Cardiac muscle cell (in vitro differentiated cells and primary cell): ENCODE measurements at regions not wholly inside any gene's neighbourhood (a gene's known extent, or its start where the extent isn't known, plus 50 kb on each side); places are given as distances from the start of the nearest gene placed in this dataset.

Source experiments
- DNase-seq, 2 donors: peaks; one replicate each; pipeline versions ENCODE4 v3.0.0 to v3.0.0-alpha.2; 2010 to 2017; ENCODE audit warnings: low read depth in 1 of 2, low spot score in 1 of 2
- H3K27ac ChIP-seq: fragments of 200-600 bp; sonication (generic); 2 replicates; pipeline ENCODE4 v1.5.1; 2016
- H3K27me3 ChIP-seq: fragments of 200-600 bp; sonication (generic); 2 replicates; pipeline ENCODE4 v1.6.0; 2016; ENCODE audit warnings: control low read depth
- H3K36me3 ChIP-seq: fragments of 200-600 bp; sonication (generic); 2 replicates; pipeline ENCODE4 v1.5.1; 2016; ENCODE audit warnings: control low read depth
- H3K4me1 ChIP-seq: fragments of 200-600 bp; sonication (generic); 2 replicates; pipeline ENCODE4 v1.8.1; 2017; ENCODE audit warnings: low read depth, mild to moderate bottlenecking, mixed run types
- H3K4me3 ChIP-seq: fragments of 200-600 bp; sonication (generic); 2 replicates; pipeline ENCODE4 v1.5.1; 2016; ENCODE audit warnings: mild to moderate bottlenecking
- H3K9me3 ChIP-seq: fragments of 200-600 bp; sonication (generic); 2 replicates; pipeline ENCODE4 v1.5.1; 2017; ENCODE audit warnings: low read depth, mild to moderate bottlenecking, control low read depth
- TF ChIP-seq, protein P1 (sequence below): IDR thresholded peaks from 2 replicates; pipeline ENCODE4 v1.5.1; 2012; ENCODE audit warnings: low read depth, mild to moderate bottlenecking, low read length

DNA sequence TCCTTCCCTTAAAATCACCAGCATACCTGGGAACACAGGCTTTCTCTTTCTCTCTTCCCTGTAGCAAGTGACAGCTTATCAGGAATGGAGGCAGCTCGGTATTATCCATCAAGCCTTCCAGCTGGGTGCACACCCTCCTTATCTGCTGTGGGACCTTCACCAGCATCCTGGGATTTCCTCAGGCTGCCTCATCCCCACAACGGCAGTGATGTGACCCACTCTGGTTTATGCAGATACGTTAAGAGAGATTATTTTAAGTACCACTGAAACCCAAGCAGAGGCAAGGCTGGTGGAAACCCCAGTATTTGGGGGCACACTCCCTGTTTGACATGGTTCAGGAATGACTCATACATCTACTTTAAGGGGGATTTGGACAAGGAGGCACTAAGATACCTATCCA lies 192.1 kb downstream of the TM9SF2 start:
- Histone ChIP-seq H3K4me1 (peaks cover 13% of the 10 kb centered on the region), H3K27ac (no peak overlapping the region)

DNA sequence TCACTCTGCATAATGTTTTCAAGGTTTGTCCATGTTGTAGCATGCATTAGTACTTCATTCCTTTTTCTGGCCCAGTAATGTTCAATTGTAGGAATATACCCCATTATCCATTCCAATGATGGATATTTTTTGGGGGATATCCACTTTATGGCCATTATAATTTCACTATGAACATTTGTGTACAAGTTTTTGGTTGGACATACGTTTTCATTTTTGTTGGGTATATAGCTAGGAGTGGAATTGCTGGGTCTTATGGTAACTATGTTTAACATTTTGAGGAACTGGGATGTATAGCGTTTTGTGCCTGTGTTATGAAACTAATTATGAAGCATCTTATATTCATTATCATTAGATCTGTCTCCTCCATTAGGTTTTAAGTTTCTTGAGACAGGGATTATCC lies 191.6 kb downstream of the TM9SF2 start:
- H3K27ac ChIP-seq: no peak overlapping the region
- no peaks in the 10 kb centered on the region for H3K9me3 ChIP-seq
- no peak for DNase-seq
- no peak overlapping the region for H3K4me3 ChIP-seq
- no peaks in the 10 kb centered on the region for H3K27me3 ChIP-seq
- H3K4me1 ChIP-seq: peaks cover 18% of the 10 kb centered on the region
- TF ChIP-seq, protein P1, sequence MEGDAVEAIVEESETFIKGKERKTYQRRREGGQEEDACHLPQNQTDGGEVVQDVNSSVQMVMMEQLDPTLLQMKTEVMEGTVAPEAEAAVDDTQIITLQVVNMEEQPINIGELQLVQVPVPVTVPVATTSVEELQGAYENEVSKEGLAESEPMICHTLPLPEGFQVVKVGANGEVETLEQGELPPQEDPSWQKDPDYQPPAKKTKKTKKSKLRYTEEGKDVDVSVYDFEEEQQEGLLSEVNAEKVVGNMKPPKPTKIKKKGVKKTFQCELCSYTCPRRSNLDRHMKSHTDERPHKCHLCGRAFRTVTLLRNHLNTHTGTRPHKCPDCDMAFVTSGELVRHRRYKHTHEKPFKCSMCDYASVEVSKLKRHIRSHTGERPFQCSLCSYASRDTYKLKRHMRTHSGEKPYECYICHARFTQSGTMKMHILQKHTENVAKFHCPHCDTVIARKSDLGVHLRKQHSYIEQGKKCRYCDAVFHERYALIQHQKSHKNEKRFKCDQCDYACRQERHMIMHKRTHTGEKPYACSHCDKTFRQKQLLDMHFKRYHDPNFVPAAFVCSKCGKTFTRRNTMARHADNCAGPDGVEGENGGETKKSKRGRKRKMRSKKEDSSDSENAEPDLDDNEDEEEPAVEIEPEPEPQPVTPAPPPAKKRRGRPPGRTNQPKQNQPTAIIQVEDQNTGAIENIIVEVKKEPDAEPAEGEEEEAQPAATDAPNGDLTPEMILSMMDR: no peak
- no peaks in the 10 kb centered on the region for H3K36me3 ChIP-seq

More for the DNA sequence above, 192.1 kb downstream of the TM9SF2 start:
- no peak for DNase-seq
- H3K36me3 ChIP-seq: no peaks in the 10 kb centered on the region
- H3K4me3 ChIP-seq: no peak overlapping the region
- no peaks in the 10 kb centered on the region for H3K9me3 ChIP-seq
- TF ChIP-seq, protein P1: no peak
- H3K27me3 ChIP-seq: no peaks in the 10 kb centered on the region

DNA sequence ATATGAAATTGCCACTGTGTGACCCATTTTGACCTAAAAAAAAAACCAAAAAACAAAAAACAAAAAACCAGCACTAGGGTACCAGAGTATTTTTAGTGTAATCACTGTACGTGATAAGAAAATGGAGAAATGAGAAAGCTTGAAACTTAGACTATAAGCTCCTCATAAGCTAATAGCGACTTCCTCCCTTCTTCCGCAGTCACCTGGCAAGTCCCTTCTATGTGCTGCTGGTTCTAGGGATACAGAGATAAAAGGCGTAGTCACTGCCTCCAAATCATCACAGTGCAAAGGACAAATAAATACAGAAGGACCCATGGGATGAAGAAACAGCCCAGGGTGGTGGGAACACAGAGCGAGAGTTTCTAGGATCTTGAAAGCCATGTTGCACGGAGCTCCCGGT lies 190.3 kb downstream of the TM9SF2 start:
- Histone ChIP-seq H3K4me1 (peaks cover 31% of the 10 kb centered on the region), H3K27me3 (no peaks in the 10 kb centered on the region)
- DNase-seq: no peak

DNA sequence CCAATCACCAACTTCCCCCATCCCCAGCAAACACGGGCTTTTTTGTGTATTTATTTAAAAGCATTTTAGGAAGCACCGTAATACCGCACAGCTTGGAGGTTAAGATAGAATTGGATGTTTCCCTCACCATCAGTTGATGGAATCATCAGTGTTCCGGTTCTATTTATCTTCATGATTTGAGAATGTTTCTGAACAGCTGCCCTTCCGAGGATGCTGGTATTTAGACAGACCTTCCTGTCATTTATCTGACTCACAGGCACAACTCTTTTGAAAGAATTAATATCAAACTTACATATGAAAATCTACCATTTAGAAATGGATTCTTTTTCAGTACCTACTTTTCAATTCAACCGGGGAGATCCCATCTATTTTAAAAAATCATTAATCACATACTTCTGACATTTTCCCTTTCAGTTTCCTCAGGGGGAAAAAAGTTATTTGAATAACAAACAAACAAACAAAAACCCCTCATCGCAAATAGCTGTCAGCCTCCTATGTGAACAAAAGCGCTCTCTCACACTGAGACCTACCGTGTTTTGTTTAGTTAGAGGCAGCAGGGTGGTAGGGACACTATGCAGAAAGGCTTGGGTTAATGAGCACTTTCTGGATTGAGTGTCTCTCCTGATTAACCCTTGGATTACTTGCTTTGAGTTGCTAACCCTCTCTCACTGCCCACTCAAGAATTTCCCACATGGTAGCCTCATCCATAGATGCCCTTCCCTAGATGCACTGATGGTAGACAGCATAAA lies 189.3 kb downstream of the TM9SF2 start:
- H3K4me3 ChIP-seq: no peak overlapping the region

More for the DNA sequence above, 190.3 kb downstream of the TM9SF2 start:
- Histone ChIP-seq H3K27ac (no peak overlapping the region), H3K4me3 (no peak overlapping the region), H3K36me3 (no peaks in the 10 kb centered on the region), H3K9me3 (no peaks in the 10 kb centered on the region)
- TF ChIP-seq, protein P1: no peak

DNA sequence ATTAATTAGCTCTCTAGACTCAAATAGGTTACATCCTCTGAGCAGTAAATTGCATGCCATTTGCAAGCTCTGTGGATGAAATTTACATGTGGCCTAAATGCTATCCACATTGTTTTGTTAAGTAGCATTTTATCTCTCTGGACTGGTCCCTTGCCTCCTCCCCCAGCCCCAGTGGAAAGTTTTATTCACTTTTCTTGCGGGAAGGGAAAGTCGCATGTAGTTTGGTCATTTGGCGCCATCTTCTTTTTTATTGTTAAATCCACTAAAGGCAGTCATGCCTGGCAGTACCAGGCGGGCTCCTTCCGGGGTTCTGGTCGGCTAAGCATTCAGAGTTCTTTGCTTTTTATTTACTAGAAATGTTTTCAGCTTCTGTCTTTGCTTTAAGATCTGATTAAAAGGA lies 188.7 kb downstream of the TM9SF2 start:
- H3K4me3 ChIP-seq: no peak overlapping the region
- peaks cover 35% of the 10 kb centered on the region for H3K4me1 ChIP-seq
- no peak overlapping the region for H3K27ac ChIP-seq
- no peaks in the 10 kb centered on the region for H3K27me3 ChIP-seq
- no peak for DNase-seq
- H3K36me3 ChIP-seq: no peaks in the 10 kb centered on the region
- no peaks in the 10 kb centered on the region for H3K9me3 ChIP-seq
- TF ChIP-seq, protein P1: no peak

More for the DNA sequence above, 189.3 kb downstream of the TM9SF2 start:
- TF ChIP-seq, protein P1: no peak
- H3K4me1 ChIP-seq: peaks cover 35% of the 10 kb centered on the region
- H3K9me3 ChIP-seq: no peaks in the 10 kb centered on the region
- no peaks in the 10 kb centered on the region for H3K27me3 ChIP-seq
- H3K36me3 ChIP-seq: no peaks in the 10 kb centered on the region
- no peak overlapping the region for H3K27ac ChIP-seq
- no peak for DNase-seq
